T-helper 9 cell (primary cell): ENCODE measurements at regions not wholly inside any gene's neighbourhood (a gene's known extent, or its start where the extent isn't known, plus 50 kb on each side); places are given as distances from the start of the nearest gene placed in this dataset.
"Not testable (repeated sequence)": the region's sequence is repeated elsewhere in the genome, so short reads cannot be mapped to it uniquely, and the experiment has no call there.

Experiments
- DNase-seq: peaks from one replicate; pipeline ENCODE4 v3.0.0-alpha.2; 2020

DNA sequence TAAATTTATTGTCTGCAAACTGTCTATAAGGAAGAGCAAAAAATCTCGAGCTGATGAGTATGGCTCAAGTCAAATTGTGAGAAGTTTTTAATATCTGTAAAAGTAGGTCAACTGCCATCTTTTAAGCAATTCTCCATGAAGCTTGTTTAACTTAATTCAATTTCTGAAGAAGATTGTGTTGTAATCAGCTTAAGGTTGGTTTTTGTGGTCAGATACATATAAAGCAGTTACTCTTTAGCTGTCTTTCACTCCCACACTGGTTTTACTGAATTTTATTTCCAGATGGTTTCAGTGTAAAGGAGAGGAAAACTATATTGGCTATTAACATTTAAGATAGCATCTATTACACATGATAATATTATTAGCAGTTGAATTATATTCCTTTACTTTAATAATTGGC is 1165.1 kb downstream of the SLC16A7 start:
- DNase-seq: no peak

DNA sequence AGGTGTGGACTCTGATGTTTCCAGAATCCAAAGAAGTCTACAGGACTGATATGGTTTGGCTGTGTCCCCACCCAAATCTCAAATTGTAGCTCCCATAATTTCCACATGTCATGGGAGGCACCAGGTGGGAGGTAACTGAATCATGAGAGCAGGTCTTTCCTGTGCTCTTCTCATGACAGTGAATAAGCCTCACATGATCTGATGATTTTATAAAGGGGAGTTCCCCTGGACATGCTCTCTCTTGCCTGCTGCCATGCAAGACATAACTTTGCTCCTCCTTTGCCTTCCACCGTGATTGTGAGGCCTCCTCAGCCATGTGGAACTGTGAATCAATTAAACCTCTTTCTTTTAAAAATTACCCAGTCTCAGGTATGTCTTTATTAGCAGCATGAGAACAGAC is 1205.3 kb downstream of the SLC16A7 start:
- DNase-seq: not testable (repeated sequence)

DNA sequence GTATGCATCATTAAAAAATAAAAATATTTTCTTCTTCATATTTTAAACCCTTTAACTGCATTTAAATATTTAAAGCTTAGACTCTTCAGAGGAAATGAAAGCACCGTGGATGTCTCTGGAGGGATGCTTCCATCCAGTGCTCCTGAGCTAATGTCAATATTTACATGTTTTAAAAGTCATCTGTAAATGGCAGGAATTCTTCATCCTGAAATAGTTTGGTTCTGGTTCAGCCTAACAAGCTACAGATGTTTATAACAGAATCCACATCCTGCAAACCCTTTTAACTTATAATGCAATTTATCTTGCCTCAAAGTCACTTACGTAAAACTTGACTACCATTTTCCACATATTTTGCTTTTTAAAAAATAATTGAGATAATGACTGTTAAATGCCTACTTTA is 1207.3 kb downstream of the SLC16A7 start:
- no peak for DNase-seq

DNA sequence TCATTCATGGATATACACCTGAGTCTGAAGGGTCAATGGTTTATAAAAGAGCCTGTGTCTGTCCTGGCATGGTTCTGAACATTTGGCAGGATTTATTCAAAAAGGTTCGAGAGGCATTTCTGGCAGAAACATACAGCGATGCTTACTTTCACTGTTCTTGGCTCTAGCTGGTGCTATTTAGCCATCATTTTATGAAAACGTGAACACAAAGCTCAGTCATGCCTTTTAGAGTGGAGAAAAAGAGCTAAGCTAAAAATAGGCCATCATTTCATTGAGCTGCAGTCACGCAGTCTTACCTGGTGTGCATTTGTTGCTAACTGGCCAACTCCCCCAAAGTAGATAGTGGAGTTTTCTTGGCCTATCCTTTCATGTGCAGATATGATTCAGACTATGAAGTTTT is 1209.5 kb downstream of the SLC16A7 start:
- no peak for DNase-seq

DNA sequence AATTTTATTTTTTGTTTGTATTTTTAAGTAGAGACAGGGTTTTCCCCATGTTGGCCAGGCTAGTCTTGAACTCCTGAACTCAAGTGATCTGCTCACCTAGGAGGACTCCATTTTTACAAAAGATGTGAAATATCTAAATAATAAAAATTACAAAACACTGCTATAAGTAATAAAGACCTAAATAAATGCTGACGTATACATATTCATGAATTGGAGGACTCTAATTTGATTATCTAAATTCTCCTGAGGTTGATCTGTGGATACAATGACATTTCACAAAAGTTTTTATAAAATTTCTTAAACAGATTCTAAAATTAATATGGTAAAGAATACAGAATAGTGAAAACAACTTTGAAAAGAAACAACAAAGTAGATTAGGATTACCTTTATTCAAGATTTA is 1224.0 kb downstream of the SLC16A7 start:
- DNase-seq: no peak

DNA sequence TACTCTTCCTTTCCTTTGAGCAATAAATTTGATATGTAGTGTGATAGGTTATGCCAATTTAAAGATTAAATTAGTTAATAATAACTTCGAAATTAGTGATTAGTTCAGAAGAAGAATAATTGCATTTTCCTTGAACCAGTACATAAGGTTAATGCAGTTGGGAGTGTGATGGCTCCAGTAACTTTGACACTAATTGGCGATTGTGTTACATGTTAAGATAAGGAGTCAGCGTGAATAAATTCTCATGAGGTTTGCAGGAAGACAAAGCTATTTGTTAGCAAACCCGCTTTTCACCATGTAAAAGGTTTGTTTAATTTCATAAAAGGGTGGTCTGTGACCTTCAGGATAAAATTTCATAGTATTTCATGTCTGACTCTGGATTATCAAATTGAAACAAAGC is 1226.8 kb downstream of the SLC16A7 start:
- no peak for DNase-seq

DNA sequence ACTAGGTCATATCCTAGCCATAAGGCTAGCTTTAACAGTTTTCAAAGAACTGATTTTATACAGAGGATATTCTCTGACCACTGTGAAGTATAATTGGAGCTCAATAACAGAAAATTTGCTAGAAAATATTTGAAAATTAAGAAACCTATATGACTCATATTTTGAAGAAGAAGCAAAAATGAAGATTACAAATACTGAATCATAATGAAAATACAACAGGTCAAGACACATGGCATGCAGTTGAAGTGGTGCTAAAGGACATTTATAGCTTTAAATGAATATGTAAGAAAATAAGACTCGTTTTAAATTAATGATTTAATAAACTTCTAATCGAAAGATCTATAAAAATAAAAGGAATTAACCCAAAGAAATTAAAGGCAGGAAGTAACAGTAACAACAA is 1234.6 kb downstream of the SLC16A7 start:
- no peak for DNase-seq

DNA sequence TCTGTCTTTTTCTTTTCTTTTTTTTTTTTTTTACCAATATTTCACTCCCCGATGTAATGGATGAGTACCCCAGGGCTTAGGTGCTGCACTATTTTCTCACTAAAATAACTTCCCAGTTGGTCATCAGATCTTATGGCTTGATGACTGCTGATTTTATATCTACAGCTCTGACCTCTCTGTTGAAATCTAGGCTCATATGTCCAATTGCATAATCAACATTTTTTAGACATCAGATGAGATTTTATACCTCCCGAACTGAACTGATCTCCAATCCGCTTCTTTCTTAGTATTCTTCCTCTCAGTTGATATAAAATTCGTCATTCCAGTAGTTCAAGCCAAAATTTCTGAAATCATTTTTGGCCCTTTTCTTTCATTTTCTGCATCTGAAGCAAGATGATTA is 1236.5 kb downstream of the SLC16A7 start:
- DNase-seq: no peak

DNA sequence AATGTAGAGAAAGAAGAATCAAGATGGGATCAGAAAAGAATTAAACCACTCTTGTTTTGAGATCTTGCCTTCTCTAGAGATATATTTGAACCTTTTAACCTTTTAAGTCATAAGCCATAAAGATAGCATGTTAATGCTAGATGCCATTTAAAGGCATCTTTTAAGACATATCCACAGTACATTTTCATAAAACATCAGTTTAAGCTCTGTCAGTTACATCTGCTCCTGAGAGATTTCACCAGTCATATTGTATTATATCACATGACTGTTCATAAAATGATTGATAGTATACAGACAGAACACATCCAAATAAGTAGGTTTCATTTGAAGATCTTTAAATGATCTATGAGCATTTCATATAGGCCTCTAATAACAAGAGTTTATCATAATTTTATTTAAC is 1238.5 kb downstream of the SLC16A7 start:
- no peak for DNase-seq

DNA sequence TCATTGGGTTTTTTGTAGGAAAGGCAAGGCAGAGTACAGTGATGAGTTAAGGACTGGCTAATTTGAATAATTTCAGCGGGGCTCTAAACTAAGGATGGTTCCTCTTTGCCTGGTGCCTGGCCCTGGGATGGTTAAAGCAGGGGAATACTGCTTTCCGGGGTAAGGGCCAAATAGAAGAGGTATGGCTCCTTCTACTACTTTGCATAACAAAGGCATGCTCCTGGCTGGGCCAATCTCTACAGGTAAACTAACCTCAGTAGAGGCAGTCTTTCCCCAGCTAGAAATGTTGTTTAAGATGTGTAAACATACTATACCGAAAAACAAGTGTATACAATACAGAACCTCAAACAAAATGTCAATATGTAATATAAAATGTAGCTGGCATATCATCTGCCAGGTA is 1239.0 kb downstream of the SLC16A7 start:
- DNase-seq: no peak

DNA sequence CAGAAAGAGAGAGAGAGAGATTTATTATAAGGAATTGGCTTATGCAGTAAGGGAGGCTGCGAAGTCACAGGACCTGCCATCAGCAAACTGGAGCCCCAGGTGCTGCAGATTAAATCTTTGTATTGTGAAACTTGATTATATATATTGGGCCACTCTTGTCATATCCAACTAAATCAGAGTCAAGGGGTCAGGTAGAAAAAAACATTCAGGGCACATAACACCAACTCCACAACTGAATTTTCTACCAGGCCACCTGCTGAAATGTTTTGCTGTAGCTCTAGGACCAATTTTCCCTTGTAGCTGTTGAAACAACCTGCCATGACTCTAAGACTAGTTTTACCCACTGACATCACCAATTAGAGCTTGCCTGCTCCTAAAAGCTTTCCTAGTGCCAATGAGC is 1240.8 kb downstream of the SLC16A7 start:
- no peak for DNase-seq

DNA sequence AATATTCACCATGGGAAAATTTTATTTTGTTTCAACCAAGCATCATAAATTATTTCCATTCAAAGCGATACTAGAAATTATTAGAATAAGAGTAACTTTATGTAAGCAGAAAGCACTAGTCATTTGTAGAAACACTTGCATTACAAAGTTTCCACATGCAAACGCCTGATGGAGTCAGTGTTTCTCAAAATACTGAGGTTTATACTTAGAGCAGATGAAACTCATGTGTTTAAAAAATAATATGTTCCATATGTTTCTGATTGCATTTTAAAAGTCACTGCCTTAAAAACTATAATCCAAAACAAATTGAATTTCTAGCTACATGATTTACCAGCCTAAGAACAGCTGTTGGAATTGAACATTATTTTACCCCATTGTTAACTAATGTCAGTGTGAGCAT is 1246.4 kb downstream of the SLC16A7 start:
- DNase-seq: no peak

DNA sequence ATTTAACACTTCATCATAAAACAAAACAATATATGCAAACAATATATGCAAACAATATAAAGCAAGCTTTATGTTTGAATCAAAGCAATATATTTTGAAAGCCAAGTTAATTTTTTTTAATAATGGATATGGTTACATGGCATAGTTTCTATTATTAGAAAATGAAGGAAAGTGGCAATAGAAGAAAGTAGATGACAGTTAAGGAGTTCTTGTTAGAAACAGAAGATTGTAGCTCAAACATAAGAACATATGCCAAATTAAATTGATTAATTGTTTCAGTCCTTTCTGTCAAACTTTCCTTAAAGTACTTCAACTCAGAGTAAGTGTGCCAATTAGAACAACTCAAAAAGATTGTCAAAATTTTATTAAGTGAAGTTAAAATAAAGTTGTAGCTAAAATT is 1248.3 kb downstream of the SLC16A7 start:
- no peak for DNase-seq

DNA sequence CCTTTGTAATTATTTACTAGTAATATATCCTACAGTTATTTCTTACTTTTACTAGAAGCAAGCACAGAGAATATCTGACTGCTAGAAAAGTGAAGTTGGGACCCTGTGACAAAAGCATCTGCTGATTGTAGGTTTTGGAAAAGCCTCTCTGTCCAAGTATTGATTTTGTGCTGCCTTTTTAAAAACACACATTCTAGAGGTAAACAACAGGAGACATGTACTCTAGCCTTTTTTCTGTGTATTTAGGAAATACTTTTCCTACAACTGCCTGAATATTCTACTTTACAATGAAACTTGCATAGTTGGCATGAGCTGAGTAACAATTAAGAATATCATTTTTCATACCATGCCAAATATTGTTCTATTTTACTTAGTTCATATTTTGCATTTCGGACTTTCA is 1249.0 kb downstream of the SLC16A7 start:
- no peak for DNase-seq

DNA sequence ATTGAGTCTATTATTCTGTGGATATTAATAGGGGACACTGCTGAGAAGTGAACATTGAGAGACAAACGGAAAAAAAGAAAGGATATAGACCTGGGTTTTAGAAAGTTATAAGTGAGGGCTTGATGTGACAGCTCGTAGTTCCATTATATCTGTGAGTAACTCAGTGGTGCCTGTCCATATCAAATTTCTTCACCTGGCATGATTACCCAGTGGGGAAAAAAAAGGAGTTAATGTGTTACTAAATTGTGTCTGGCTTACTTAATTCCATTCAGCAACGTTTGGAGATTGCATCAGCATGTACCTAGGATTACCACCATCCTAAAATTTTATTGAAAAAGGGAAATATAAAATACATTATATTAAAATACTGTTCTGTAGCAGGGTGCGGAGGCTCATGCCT is 1249.9 kb downstream of the SLC16A7 start:
- no peak for DNase-seq

DNA sequence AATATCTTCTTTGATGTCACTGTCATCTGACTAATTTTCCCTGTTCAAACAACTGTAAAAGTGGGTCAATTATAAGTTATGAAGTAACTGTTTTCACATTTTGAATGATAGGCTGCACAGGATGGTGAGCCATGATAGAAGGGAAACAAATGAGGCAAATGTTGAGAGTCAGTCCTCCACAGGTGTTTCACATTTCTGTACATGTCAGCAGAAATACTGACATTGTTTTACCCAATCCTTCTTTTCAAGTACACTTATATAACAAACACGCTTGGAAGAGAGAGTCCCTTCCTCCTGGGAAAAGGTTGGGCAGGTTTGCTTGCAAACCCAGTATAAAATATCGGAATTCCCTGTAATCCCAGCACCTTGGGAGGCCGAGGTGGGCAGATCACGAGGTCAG is 1251.5 kb downstream of the SLC16A7 start:
- no peak for DNase-seq

DNA sequence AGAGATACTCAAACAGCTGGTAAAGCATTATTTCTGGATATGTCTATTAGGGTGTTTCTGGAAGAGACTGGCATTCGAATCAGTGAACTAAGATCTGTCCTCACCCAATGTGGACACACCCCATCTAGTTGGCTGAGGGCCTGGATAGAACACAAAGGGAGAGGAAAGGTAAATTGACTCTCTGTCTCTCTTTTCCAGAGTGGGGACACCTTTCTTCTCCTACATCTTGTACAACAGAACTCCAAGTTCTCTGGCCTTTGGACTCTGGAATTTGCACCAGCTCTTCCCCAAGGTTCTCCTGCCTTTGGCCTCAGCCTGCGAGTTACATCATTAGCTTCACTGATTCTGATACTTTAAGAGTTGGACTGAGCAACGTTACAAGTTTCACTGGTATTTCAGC is 1253.9 kb downstream of the SLC16A7 start:
- no peak for DNase-seq

DNA sequence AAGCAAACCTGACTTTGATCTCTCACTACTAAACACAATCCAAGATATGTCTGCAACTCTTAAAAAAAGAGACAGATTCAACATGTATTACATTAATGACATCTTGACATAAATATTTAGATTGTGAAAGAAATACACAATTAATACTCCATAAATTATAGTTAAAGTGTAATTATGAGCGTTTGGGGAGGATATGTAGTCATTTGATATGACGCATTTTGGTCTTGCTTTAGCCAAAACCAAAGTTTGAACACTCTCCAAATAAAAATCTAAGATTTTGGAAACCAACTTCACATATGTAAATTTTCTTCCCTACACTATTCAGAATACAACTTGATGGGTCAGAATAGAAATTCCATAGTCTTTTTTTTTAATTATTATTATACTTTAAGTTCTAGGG is 1257.6 kb downstream of the SLC16A7 start:
- no peak for DNase-seq

DNA sequence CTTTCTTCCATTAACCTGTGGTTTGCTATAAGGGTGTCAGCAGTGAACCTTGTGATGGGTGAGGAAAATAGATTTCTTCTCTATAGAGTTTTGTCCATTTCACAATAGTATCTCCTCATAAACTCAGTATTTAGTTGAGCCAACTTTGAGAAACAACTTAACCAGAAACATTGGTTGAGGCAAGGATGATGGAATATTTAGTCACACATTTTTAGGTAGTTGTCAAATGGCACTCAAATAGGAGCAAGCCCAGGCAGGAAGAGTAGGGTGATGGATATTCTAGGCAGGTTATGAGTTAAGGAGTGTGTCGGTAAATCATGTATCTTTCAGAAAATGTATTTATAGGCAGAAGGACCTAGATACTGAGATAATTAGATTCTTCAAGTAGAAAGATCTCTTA is 1267.6 kb downstream of the SLC16A7 start:
- no peak for DNase-seq

DNA sequence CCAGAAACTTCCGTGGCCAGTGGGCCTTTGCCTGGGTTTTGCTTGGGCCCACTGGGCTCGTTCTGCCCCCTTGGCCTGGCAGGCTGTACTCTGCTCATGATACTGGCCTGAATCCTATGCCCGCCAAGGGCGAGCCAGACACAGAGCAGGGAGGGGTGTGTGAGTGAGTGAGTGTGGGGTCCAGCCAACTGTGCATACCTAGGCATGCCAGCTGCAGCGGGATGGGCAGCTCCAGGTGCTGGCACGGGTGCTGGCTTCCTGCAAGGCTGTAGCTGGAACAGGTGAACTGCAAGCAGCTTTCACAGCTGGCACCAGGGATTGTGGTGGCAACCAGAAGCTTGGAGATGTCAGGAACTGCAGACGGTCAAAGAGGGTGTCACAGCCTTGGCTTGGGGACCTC is 1276.4 kb downstream of the SLC16A7 start:
- no peak for DNase-seq

DNA sequence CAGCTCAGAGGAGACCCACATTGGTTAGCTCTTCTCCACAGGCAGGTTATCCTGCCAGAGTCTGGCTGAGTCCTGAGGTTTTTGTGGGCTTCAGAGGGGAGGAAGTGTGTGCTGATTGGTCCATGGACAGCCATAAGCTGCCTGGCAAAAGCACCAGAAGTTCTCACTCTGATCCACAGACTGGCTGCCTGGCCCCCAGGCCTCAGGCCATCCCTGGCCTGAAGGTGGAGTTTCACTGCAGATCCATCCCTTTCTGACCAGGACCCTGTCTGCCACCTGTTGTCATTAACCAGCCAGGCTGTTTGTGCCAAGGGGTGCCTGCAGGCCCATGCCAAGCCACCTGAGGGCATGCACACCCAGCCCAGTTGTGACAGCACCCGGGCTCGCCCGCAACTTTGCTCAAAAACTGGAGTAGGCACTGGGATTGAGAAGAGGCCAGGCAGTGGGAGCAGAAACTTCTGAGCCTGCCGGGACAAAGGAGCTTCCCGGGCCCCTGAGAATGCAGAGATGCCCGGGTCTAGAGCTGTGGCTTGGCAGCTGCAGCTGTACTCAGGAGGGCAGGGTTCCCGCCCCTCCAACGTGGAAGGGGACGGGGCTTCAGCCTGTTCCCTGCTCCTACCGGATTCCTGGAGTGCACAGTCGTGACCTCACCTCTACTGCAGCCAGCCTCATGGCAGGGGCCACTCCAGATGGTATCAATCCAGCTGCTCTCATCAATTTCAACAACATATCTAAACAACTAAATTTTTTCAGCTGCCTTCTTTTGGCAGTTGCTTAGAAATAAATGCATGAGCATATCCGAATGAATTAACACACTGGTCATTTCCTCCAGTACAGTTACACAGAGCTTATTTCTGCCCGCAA is 1277.3 kb downstream of the SLC16A7 start:
- no peak for DNase-seq

DNA sequence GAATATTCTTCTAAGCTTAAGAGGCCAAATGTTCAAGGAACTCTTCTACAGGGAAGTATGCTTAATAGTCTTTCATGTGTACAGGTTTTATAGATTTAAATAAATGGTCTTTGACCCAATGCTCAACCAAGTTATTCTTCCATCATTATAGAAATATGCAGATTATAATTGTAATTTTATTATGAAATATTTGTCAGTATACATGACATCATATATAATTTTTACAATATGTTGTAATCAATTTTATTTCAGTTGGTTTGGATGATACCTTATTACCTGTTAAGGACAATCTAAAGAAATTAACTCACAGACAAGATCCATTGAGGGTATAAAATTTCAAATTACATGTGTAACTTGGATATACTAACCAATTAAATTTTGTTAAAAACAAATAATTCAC is 1278.3 kb downstream of the SLC16A7 start:
- no peak for DNase-seq

DNA sequence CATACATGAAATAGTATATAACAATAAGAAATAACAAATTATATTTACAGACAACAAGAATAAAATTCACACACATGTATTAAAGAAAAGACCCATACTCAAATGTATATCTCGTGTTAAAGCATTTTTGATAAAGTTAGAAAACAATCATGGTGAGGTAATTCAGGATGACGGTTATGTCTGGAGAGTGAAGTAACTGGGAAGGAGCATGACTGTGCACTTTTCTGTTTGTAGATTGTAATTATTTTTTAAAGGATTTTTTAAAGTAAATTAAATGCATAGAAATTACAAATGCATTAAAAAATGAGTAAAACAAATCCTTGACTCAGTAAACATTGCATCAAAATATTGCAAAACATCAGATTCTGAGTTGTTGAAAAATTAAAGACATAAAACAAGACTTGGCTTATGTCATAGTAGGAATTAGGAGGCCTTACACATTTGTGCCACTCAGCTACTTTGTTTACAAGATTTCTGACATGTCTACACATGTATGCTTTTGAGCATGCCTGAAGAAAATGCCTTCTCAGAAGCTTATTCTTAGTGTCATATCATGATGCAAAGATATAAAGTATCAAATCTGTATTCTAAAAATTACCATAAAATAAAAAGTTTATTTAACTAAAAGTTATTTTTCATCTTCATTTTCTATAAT is 1325.1 kb downstream of the SLC16A7 start:
- DNase-seq: no peak

DNA sequence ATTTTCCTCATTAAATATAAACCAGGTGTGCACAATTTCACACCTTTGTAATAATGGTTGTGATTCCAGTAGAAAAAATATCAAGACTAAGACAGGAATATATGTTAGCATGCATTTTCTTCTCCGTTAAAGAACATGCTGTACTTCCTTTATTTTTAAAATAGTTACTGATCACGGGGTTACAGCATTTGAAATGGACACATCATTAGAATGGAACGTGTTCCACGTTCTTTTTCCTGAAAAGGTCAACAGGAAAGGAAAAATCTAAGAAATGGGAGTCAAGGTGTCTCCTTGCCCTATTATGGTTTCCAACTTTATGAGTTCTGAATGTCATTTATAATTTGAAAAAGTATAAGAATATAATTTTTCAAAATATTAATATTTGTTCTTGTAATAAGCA is 1325.7 kb downstream of the SLC16A7 start:
- no peak for DNase-seq

DNA sequence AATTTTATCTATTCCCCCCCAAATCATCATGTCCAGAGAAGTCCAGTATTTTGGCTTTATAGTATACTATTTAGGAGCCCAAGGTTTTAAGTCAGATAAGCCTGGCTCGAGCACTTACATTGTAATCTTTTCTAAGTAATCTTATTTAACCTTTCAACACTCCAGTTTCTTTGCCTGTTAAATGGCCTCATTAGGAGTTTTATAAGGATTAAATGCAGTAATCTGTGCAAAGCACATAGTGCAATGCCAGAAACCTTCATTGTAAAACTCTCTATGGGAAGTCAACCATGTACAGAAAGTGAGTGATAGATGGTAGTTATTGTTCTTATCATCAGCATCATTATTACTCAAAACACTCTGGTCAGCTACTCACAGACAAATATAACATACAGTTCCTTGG is 1330.4 kb downstream of the SLC16A7 start:
- no peak for DNase-seq
